ENCODE measurements at regions not wholly inside any gene's neighbourhood (a gene's known extent, or its start where the extent isn't known, plus 50 kb on each side); places are given as distances from the start of the nearest gene placed in this dataset.

DNA sequence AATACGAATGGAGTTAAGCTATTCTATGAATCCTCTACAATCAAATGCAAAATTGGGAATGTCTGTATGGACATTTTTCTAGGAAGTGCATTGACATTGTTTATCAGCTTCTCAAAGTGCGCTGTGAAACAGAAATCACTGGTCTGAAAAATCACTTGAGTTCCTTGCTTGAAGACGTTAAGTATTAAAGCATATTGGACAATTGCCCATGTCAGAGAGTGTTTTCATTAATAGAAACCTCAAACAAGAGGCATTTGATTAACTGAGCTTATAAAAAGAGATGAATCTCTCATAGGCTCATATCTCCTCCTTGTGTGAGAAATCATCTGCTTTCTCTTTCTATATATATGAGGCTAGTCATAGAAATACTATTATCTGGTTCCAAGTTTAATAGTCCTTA is 692.1 kb upstream of the POU3F4 start (continued):
- TF ChIP-seq, protein P1, sequence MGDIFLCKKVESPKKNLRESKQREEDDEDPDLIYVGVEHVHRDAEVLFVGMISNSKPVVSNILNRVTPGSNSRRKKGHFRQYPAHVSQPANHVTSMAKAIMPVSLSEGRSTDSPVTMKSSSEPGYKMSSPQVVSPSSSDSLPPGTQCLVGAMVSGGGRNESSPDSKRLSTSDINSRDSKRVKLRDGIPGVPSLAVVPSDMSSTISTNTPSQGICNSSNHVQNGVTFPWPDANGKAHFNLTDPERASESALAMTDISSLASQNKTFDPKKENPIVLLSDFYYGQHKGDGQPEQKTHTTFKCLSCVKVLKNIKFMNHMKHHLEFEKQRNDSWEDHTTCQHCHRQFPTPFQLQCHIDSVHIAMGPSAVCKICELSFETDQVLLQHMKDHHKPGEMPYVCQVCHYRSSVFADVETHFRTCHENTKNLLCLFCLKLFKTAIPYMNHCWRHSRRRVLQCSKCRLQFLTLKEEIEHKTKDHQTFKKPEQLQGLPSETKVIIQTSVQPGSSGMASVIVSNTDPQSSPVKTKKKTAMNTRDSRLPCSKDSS (IDR thresholded peaks at IDR 0.05; ENCODE audit: low read depth, partially characterized antibody), result no peak
- TF ChIP-seq SMAD3 (CRISPR knock-in tag; conservative IDR thresholded peaks at IDR 0.05) (no peak), ZNF311 (CRISPR knock-in tag; IDR thresholded peaks at IDR 0.05) (no peak), NCOA1 (IDR thresholded peaks at IDR 0.05; ENCODE audit: low read depth) (no peak), MYC (IDR thresholded peaks at IDR 0.05; ENCODE audit: low read depth, low read length) (no peak), MYC (CRISPR knock-in tag; IDR thresholded peaks at IDR 0.05; ENCODE audit: borderline replicate concordance, low read depth) (no peak), ARID2 (IDR thresholded peaks at IDR 0.05) (no peak), BRF2 (IDR thresholded peaks at IDR 0.05; ENCODE audit: borderline replicate concordance, insufficient read depth, insufficient read length) (no peak), NEUROD1 (IDR thresholded peaks at IDR 0.05; ENCODE audit: borderline replicate concordance, low read depth, low read length, partially characterized antibody) (no peak), BRCA1 (IDR thresholded peaks at IDR 0.05) (no peak), BRCA1 (CRISPR knock-in tag; IDR thresholded peaks at IDR 0.05) (no peak), SAFB2 (IDR thresholded peaks at IDR 0.05; ENCODE audit: borderline replicate concordance, low read depth, low read length, severe bottlenecking) (no peak), ZNF668 (CRISPR knock-in tag; IDR thresholded peaks at IDR 0.05) (no peak), ZNF134 (CRISPR knock-in tag; conservative IDR thresholded peaks at IDR 0.05) (no peak), NBN (IDR thresholded peaks at IDR 0.05; ENCODE audit: low read depth) (no peak), ZNF263 (CRISPR knock-in tag; IDR thresholded peaks at IDR 0.05; ENCODE audit: borderline replicate concordance) (no peak)
- TF ChIP-seq, protein P2, sequence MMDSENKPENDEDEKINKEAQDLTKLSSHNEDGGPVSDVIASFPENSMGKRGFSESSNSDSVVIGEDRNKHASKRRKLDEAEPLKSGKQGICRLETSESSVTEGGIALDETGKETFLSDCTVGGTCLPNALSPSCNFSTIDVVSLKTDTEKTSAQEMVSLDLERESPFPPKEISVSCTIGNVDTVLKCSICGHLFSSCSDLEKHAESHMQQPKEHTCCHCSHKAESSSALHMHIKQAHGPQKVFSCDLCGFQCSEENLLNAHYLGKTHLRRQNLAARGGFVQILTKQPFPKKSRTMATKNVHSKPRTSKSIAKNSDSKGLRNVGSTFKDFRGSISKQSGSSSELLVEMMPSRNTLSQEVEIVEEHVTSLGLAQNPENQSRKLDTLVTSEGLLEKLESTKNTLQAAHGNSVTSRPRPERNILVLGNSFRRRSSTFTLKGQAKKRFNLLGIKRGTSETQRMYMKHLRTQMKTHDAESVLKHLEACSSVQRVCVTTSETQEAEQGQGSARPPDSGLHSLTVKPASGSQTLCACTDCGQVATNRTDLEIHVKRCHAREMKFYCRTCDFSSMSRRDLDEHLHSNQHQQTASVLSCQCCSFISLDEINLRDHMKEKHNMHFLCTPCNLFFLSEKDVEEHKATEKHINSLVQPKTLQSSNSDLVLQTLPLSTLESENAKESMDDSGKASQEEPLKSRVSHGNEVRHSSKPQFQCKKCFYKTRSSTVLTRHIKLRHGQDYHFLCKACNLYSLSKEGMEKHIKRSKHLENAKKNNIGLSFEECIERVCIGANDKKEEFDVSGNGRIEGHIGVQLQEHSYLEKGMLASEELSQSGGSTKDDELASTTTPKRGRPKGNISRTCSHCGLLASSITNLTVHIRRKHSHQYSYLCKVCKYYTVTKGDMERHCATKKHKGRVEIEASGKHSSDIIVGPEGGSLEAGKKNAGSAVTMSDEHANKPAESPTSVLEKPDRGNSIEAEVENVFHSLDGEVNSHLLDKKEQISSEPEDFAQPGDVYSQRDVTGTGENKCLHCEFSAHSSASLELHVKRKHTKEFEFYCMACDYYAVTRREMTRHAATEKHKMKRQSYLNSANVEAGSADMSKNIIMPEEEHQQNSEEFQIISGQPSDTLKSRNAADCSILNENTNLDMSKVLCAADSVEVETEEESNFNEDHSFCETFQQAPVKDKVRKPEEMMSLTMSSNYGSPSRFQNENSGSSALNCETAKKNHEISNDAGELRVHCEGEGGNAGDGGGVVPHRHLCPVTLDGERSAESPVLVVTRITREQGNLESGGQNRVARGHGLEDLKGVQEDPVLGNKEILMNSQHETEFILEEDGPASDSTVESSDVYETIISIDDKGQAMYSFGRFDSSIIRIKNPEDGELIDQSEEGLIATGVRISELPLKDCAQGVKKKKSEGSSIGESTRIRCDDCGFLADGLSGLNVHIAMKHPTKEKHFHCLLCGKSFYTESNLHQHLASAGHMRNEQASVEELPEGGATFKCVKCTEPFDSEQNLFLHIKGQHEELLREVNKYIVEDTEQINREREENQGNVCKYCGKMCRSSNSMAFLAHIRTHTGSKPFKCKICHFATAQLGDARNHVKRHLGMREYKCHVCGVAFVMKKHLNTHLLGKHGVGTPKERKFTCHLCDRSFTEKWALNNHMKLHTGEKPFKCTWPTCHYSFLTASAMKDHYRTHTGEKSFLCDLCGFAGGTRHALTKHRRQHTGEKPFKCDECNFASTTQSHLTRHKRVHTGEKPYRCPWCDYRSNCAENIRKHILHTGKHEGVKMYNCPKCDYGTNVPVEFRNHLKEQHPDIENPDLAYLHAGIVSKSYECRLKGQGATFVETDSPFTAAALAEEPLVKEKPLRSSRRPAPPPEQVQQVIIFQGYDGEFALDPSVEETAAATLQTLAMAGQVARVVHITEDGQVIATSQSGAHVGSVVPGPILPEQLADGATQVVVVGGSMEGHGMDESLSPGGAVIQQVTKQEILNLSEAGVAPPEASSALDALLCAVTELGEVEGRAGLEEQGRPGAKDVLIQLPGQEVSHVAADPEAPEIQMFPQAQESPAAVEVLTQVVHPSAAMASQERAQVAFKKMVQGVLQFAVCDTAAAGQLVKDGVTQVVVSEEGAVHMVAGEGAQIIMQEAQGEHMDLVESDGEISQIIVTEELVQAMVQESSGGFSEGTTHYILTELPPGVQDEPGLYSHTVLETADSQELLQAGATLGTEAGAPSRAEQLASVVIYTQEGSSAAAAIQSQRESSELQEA (IDR thresholded peaks at IDR 0.05; ENCODE audit: low read depth), result no peak

Data from K562 (cell line).